HG03095 (cell line): ENCODE measurements at regions not wholly inside any gene's neighbourhood (a gene's known extent, or its start where the extent isn't known, plus 50 kb on each side); places are given as distances from the start of the nearest gene placed in this dataset.
"Not testable (repeated sequence)": the region's sequence is repeated elsewhere in the genome, so short reads cannot be mapped to it uniquely, and the experiment has no call there.

Experiments used
- ATAC-seq: cut with Tn5 transposase; IDR thresholded peaks from one replicate; pipeline ENCODE4 v1.9.1; 2021; ENCODE audit warnings: moderate library complexity; ENCODE audit not compliant: unreplicated experiment

- no peak for ATAC-seq
Observed at GRCh38 chr3:20572473-20572872, 386.5 kb upstream of the SGO1 start.

- no peak for ATAC-seq
Observed at GRCh38 chr3:20569310-20569709, 383.3 kb upstream of the SGO1 start.

GRCh38 chr3:20564966-20565365 is 379.0 kb upstream of the SGO1 start:
- ATAC-seq, result no peak

GRCh38 chr3:20563985-20564384 is 378.0 kb upstream of the SGO1 start:
- no peak for ATAC-seq

- ATAC-seq, result no peak
Observed at GRCh38 chr3:20563251-20563650, 377.2 kb upstream of the SGO1 start.

- ATAC-seq, result no peak
Observed at GRCh38 chr3:20561166-20561565, 375.2 kb upstream of the SGO1 start.

GRCh38 chr3:20560446-20560845 is 374.4 kb upstream of the SGO1 start:
- not testable (repeated sequence) for ATAC-seq

- no peak for ATAC-seq
Observed at GRCh38 chr3:20558161-20558560, 372.2 kb upstream of the SGO1 start.

- ATAC-seq, result no peak
Observed at GRCh38 chr3:20556661-20557060, 370.7 kb upstream of the SGO1 start.

- ATAC-seq, result no peak
Observed at GRCh38 chr3:20552605-20553275, 366.7 kb upstream of the SGO1 start.

- ATAC-seq, result not testable (repeated sequence)
Observed at GRCh38 chr3:20547361-20548269, 361.6 kb upstream of the SGO1 start.

- no peak for ATAC-seq
Observed at GRCh38 chr3:20546636-20547035, 360.6 kb upstream of the SGO1 start.

GRCh38 chr3:20543535-20544226 is 357.7 kb upstream of the SGO1 start:
- no peak for ATAC-seq

GRCh38 chr3:20540066-20540465 is 354.1 kb upstream of the SGO1 start:
- no peak for ATAC-seq

- ATAC-seq, result no peak
Observed at GRCh38 chr3:20539666-20540065, 353.7 kb upstream of the SGO1 start.

- no peak for ATAC-seq
Observed at GRCh38 chr3:20537234-20537633, 351.2 kb upstream of the SGO1 start.

- ATAC-seq, result no peak
Observed at GRCh38 chr3:20529911-20530310, 343.9 kb upstream of the SGO1 start.

- no peak for ATAC-seq
Observed at GRCh38 chr3:20528180-20528770, 342.3 kb upstream of the SGO1 start.

GRCh38 chr3:20527368-20527767 is 341.4 kb upstream of the SGO1 start:
- ATAC-seq, result no peak

GRCh38 chr3:20524328-20524727 is 338.3 kb upstream of the SGO1 start:
- ATAC-seq, result no peak

GRCh38 chr3:20523293-20523692 is 337.3 kb upstream of the SGO1 start:
- no peak for ATAC-seq
